ENCODE measurements at regions not wholly inside any gene's neighbourhood (a gene's known extent, or its start where the extent isn't known, plus 50 kb on each side); places are given as distances from the start of the nearest gene placed in this dataset.

- Histone ChIP-seq H2BK15ac (ENCODE audit: low read length) (no peak overlapping the region), H3K27ac (ENCODE audit: low read depth, low read length) (no peak overlapping the region), H3K18ac (ENCODE audit: extremely low read depth, low read length) (no peak overlapping the region), H2AFZ (ENCODE audit: low read length) (no peak overlapping the region), H3K4ac (replicated peaks; ENCODE audit: insufficient read length, low read depth, low read length) (no peak overlapping the region), H3K23ac (ENCODE audit: insufficient read length) (no peak overlapping the region), H2BK12ac (ENCODE audit: low read depth, low read length) (no peak overlapping the region), H2AK5ac (ENCODE audit: low read depth, low read length) (no peak overlapping the region), H3K23me2 (ENCODE audit: low read depth, low read length) (no peaks in the 10 kb centered on the region), H3K79me2 (ENCODE audit: control insufficient read depth in 1 of 2, insufficient read depth in 2 of 2, low read length in 2 of 2) (no peaks in the 10 kb centered on the region), H3K9ac (replicated peaks in 1 of 4; ENCODE audit: extremely low read depth in 1 of 4, low read depth in 3 of 4, low read length in 3 of 4) (no peak overlapping the region), H2BK120ac (replicated peaks; ENCODE audit: low read depth, low read length) (no peak overlapping the region), H4K91ac (replicated peaks; ENCODE audit: insufficient read length, low read length) (no peak overlapping the region), H3K9me3 (ENCODE audit: insufficient read depth in 2 of 2, low read depth in 1 of 2, low read length in 1 of 2) (no peaks in the 10 kb centered on the region), H3K56ac (replicated peaks; ENCODE audit: insufficient read length, low read depth, low read length) (no peak overlapping the region), H3K4me3 (ENCODE audit: extremely low read depth in 1 of 4, insufficient read depth in 2 of 4, low read depth in 3 of 4, low read length in 4 of 4) (no peak overlapping the region), H3K27me3 (replicated peaks in 1 of 4; ENCODE audit: control insufficient read depth in 3 of 4, extremely low read depth in 1 of 4, insufficient read depth in 3 of 4, low read length in 3 of 4) (peaks cover 0 to 1% (median 0%) of the 10 kb centered on the region in 4 experiments; a peak in 1 of 7 replicates), H3K79me1 (ENCODE audit: low read depth, low read length) (no peaks in the 10 kb centered on the region), H3K4me2 (ENCODE audit: insufficient read depth in 1 of 2, low read depth in 2 of 2, low read length in 2 of 2) (no peak overlapping the region), H2BK5ac (ENCODE audit: low read depth, low read length) (no peak overlapping the region), H3K4me1 (replicated peaks in 1 of 4; ENCODE audit: control insufficient read depth in 3 of 4, insufficient read depth in 4 of 4, low read length in 3 of 4) (no peaks in the 10 kb centered on the region), H2BK20ac (ENCODE audit: low read length) (no peak overlapping the region), H3K14ac (ENCODE audit: insufficient read length) (no peak overlapping the region), H4K5ac (ENCODE audit: insufficient read length, low read depth, low read length) (no peak overlapping the region), H3K36me3 (ENCODE audit: control insufficient read depth in 2 of 4, insufficient read depth in 4 of 4, low read length in 3 of 4) (no peaks in the 10 kb centered on the region), H4K20me1 (replicated peaks in 1 of 2; ENCODE audit: control insufficient read depth in 1 of 2, insufficient read depth in 2 of 2, low read length in 2 of 2) (no peaks in the 10 kb centered on the region), H4K8ac (ENCODE audit: extremely low read depth, insufficient read depth, low read length) (no peak overlapping the region)
- ChIA-PET POLR2A (ENCODE audit: partially characterized antibody) (no interaction called here), CTCF (ENCODE audit: partially characterized antibody) (interaction anchor here (0.5 to 1.3 kb wide), 4 partner anchors 65 to 1179 kb away, joined by 3 read pairs; no protein-coding TSS in a partner anchor)
- WGBS, 2 experiments (ENCODE audit: extremely low coverage in 1 of 2, insufficient coverage in 1 of 2, insufficient read length in 1 of 2, insufficient replicate concordance in 2 of 2, low coverage in 1 of 2, low lambda C conversion rate in 2 of 2, missing lambda C conversion rate in 1 of 2), result 66% methylated on average over 4 of the region's 4 CpGs; no CpG with 5 or more reads in 1 of the 2 experiments
- no peak for DNase-seq (ENCODE audit: low read depth in 1 of 2, low spot score in 2 of 2)
- no peak for FAIRE-seq
- TF ChIP-seq SP4 (IDR thresholded peaks at IDR 0.05; ENCODE audit: low read length), result no peak
Measured at GRCh38 chr3:63179862-63180522, 98.1 kb upstream of the SYNPR start.
